HAP-1 (cell line): ENCODE measurements at regions not wholly inside any gene's neighbourhood (a gene's known extent, or its start where the extent isn't known, plus 50 kb on each side); places are given as distances from the start of the nearest gene placed in this dataset.
"Not testable (repeated sequence)": the region's sequence is repeated elsewhere in the genome, so short reads cannot be mapped to it uniquely, and the experiment has no call there.

Experiments used
- DNase-seq, 2 experiments: peaks; one replicate each; pipeline ENCODE4 v3.0.0-alpha.2; 2016 to 2020; ENCODE audit warnings: low spot score in 2 of 2
- H3K27me3 ChIP-seq: fragments of 250-450 bp; sonication (Bioruptor Pico); 2 replicates; pipeline ENCODE4 v1.5.1; 2020; ENCODE audit warnings: low read depth, mild to moderate bottlenecking, moderate library complexity
- H3K36me3 ChIP-seq: fragments of 250-450 bp; sonication (Bioruptor Pico); replicated peaks from 2 replicates; pipeline ENCODE4 v1.5.1; 2020; ENCODE audit warnings: mild to moderate bottlenecking
- H3K4me1 ChIP-seq: fragments of 250-450 bp; sonication (Bioruptor Pico); 2 replicates; pipeline ENCODE4 v1.5.1; 2020; ENCODE audit warnings: mild to moderate bottlenecking
- H3K4me3 ChIP-seq: fragments of 250-450 bp; sonication (Bioruptor Pico); 2 replicates; pipeline ENCODE4 v1.5.1; 2020; ENCODE audit warnings: mild to moderate bottlenecking, moderate library complexity
- H3K9me3 ChIP-seq: fragments of 250-450 bp; sonication (Bioruptor Pico); 2 replicates; pipeline ENCODE4 v1.5.1; 2020; ENCODE audit warnings: mild to moderate bottlenecking, moderate library complexity
- in situ Hi-C: fragments of 300-500 bp; cut with MboI; formaldehyde crosslinking; loops from 3 replicates; pipeline ENCODE4 v1.14.3; 2020; ENCODE audit warnings: low sequenced_read_pairs, inconsistent platforms, mixed read lengths

- H3K4me1 ChIP-seq, result peaks cover 9% of the 10 kb centered on the region
- DNase-seq, result no peak
- no peaks in the 10 kb centered on the region for H3K27me3 ChIP-seq
- no peaks in the 10 kb centered on the region for H3K9me3 ChIP-seq
- H3K36me3 ChIP-seq, result no peaks in the 10 kb centered on the region
- in situ Hi-C loops, result no loop called here
- H3K4me3 ChIP-seq, result no peak overlapping the region
Measured at GRCh38 chrX:10676235-10676957, 56.0 kb upstream of the MID1 start.

GRCh38 chrX:10677490-10677889, 57.1 kb upstream of the MID1 start:
- H3K36me3 ChIP-seq, result no peaks in the 10 kb centered on the region
- H3K27me3 ChIP-seq, result no peaks in the 10 kb centered on the region
- peak in 1 of 2 experiments; percentile 26 for DNase-seq
- no peaks in the 10 kb centered on the region for H3K9me3 ChIP-seq
- H3K4me1 ChIP-seq, result peaks cover 9% of the 10 kb centered on the region
- in situ Hi-C loops, result no loop called here
- no peak overlapping the region for H3K4me3 ChIP-seq

GRCh38 chrX:10679387-10679786, 59.0 kb upstream of the MID1 start:
- in situ Hi-C loops, result no loop called here

GRCh38 chrX:10681167-10681566, 60.8 kb upstream of the MID1 start:
- H3K27me3 ChIP-seq, result no peaks in the 10 kb centered on the region
- no peak overlapping the region for H3K4me3 ChIP-seq
- H3K9me3 ChIP-seq, result no peaks in the 10 kb centered on the region
- peaks cover 9% of the 10 kb centered on the region for H3K4me1 ChIP-seq
- in situ Hi-C loops, result no loop called here
- H3K36me3 ChIP-seq, result no peaks in the 10 kb centered on the region
- no peak for DNase-seq

More at GRCh38 chrX:10679387-10679786, 59.0 kb upstream of the MID1 start:
- no peaks in the 10 kb centered on the region for H3K9me3 ChIP-seq
- peaks cover 9% of the 10 kb centered on the region for H3K4me1 ChIP-seq
- H3K36me3 ChIP-seq, result no peaks in the 10 kb centered on the region
- H3K4me3 ChIP-seq, result no peak overlapping the region
- no peak for DNase-seq
- H3K27me3 ChIP-seq, result no peaks in the 10 kb centered on the region

GRCh38 chrX:10683631-10684030, 63.2 kb upstream of the MID1 start:
- H3K9me3 ChIP-seq, H3K27me3 ChIP-seq, H3K4me3 ChIP-seq, DNase-seq, H3K36me3 ChIP-seq, in situ Hi-C loops, H3K4me1 ChIP-seq: not testable (repeated sequence)

- H3K4me1 ChIP-seq, result no peaks in the 10 kb centered on the region
- in situ Hi-C loops, result no loop called here
- H3K36me3 ChIP-seq, result no peaks in the 10 kb centered on the region
- no peaks in the 10 kb centered on the region for H3K27me3 ChIP-seq
- DNase-seq, result no peak
- H3K9me3 ChIP-seq, result no peaks in the 10 kb centered on the region
- no peak overlapping the region for H3K4me3 ChIP-seq
Measured at GRCh38 chrX:10685923-10686595, 65.7 kb upstream of the MID1 start.

- in situ Hi-C loops, H3K9me3 ChIP-seq, H3K4me3 ChIP-seq, H3K27me3 ChIP-seq, H3K36me3 ChIP-seq, H3K4me1 ChIP-seq: not testable (repeated sequence)
- peak in 1 of 2 experiments; percentile 22 for DNase-seq
Measured at GRCh38 chrX:10691751-10692150, 71.4 kb upstream of the MID1 start.

- DNase-seq, result no peak
- no peaks in the 10 kb centered on the region for H3K4me1 ChIP-seq
- peaks cover 4% of the 10 kb centered on the region; the same call in 1 of the 2 replicates for H3K9me3 ChIP-seq
- H3K36me3 ChIP-seq, result no peaks in the 10 kb centered on the region
- H3K4me3 ChIP-seq, result no peak overlapping the region
- in situ Hi-C loops, result no loop called here
- H3K27me3 ChIP-seq, result no peaks in the 10 kb centered on the region
Measured at GRCh38 chrX:10697616-10698317, 77.4 kb upstream of the MID1 start.

GRCh38 chrX:10698318-10698640, 77.9 kb upstream of the MID1 start:
- Histone ChIP-seq H3K27me3 (no peaks in the 10 kb centered on the region), H3K4me3 (no peak overlapping the region), H3K36me3 (no peaks in the 10 kb centered on the region), H3K9me3 (peaks cover 4% of the 10 kb centered on the region; the same call in 1 of the 2 replicates), H3K4me1 (no peaks in the 10 kb centered on the region)
- in situ Hi-C loops, result no loop called here
- no peak for DNase-seq

GRCh38 chrX:10702031-10702430, 81.6 kb upstream of the MID1 start:
- DNase-seq, result no peak
- Histone ChIP-seq H3K27me3 (no peaks in the 10 kb centered on the region), H3K4me3 (no peak overlapping the region), H3K9me3 (no peaks in the 10 kb centered on the region), H3K4me1 (no peaks in the 10 kb centered on the region), H3K36me3 (no peaks in the 10 kb centered on the region)
- in situ Hi-C loops, result no loop called here

GRCh38 chrX:10706342-10706741, 86.0 kb upstream of the MID1 start:
- H3K36me3 ChIP-seq, H3K4me3 ChIP-seq, in situ Hi-C loops, H3K27me3 ChIP-seq, H3K9me3 ChIP-seq, H3K4me1 ChIP-seq, DNase-seq: not testable (repeated sequence)

GRCh38 chrX:10707773-10708172, 87.4 kb upstream of the MID1 start:
- no peak for DNase-seq
- Histone ChIP-seq H3K4me3 (no peak overlapping the region), H3K36me3 (no peaks in the 10 kb centered on the region), H3K27me3 (peaks cover 2% of the 10 kb centered on the region; the same call in 1 of the 2 replicates), H3K4me1 (no peaks in the 10 kb centered on the region), H3K9me3 (no peaks in the 10 kb centered on the region)
- in situ Hi-C loops, result no loop called here

GRCh38 chrX:10709276-10709675, 88.9 kb upstream of the MID1 start:
- Histone ChIP-seq H3K9me3 (no peaks in the 10 kb centered on the region), H3K4me1 (no peaks in the 10 kb centered on the region), H3K27me3 (peaks cover 2% of the 10 kb centered on the region; the same call in 1 of the 2 replicates), H3K4me3 (no peak overlapping the region), H3K36me3 (no peaks in the 10 kb centered on the region)
- DNase-seq, result no peak
- in situ Hi-C loops, result no loop called here

GRCh38 chrX:10714531-10714930, 94.1 kb upstream of the MID1 start:
- H3K27me3 ChIP-seq, result no peaks in the 10 kb centered on the region; the same call in 1 of the 2 replicates
- no peaks in the 10 kb centered on the region for H3K9me3 ChIP-seq
- in situ Hi-C loops, result no loop called here
- DNase-seq, result no peak
- no peak overlapping the region for H3K4me3 ChIP-seq
- no peaks in the 10 kb centered on the region for H3K36me3 ChIP-seq
- H3K4me1 ChIP-seq, result no peaks in the 10 kb centered on the region
